ENCODE measurements at regions not wholly inside any gene's neighbourhood (a gene's known extent, or its start where the extent isn't known, plus 50 kb on each side); places are given as distances from the start of the nearest gene placed in this dataset.

DNA sequence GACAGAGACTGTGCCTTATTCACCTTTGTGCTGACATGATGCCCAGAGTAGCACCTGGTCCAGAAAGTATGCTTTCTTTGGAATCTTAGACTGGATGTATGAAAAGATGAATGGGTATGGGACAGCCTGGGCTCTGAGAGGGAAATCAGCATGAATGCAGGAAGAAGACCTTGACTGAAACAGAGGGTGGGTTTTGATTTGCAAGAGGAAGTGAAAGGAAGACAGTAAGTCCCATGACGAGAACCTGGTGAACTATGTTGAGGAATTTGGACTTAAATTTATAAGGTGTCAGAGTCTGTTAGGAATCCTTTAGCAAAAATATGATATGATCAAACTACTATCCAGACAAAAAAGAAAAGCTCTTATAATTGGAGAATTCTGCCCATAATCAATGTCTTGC is 301.9 kb downstream of the SPRY2 start:
- TF ChIP-seq, protein P1, sequence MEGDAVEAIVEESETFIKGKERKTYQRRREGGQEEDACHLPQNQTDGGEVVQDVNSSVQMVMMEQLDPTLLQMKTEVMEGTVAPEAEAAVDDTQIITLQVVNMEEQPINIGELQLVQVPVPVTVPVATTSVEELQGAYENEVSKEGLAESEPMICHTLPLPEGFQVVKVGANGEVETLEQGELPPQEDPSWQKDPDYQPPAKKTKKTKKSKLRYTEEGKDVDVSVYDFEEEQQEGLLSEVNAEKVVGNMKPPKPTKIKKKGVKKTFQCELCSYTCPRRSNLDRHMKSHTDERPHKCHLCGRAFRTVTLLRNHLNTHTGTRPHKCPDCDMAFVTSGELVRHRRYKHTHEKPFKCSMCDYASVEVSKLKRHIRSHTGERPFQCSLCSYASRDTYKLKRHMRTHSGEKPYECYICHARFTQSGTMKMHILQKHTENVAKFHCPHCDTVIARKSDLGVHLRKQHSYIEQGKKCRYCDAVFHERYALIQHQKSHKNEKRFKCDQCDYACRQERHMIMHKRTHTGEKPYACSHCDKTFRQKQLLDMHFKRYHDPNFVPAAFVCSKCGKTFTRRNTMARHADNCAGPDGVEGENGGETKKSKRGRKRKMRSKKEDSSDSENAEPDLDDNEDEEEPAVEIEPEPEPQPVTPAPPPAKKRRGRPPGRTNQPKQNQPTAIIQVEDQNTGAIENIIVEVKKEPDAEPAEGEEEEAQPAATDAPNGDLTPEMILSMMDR (IDR thresholded peaks at IDR 0.05; ENCODE audit: low read depth, low read length, poor library complexity, severe bottlenecking), result no peak
- no peak for TF ChIP-seq EZH2phosphoT487 (IDR thresholded peaks at IDR 0.05; ENCODE audit: borderline replicate concordance, low read length)

All from DOHH2 (cell line).